Cardiac muscle cell (in vitro differentiated cells and primary cell): ENCODE measurements at regions not wholly inside any gene's neighbourhood (a gene's known extent, or its start where the extent isn't known, plus 50 kb on each side); places are given as distances from the start of the nearest gene placed in this dataset.

Experiments used
- DNase-seq, 2 donors: peaks; one replicate each; pipeline versions ENCODE4 v3.0.0 to v3.0.0-alpha.2; 2010 to 2017; ENCODE audit warnings: low read depth in 1 of 2, low spot score in 1 of 2
- H3K27ac ChIP-seq: fragments of 200-600 bp; sonication (generic); 2 replicates; pipeline ENCODE4 v1.5.1; 2016
- H3K27me3 ChIP-seq: fragments of 200-600 bp; sonication (generic); 2 replicates; pipeline ENCODE4 v1.6.0; 2016; ENCODE audit warnings: control low read depth
- H3K36me3 ChIP-seq: fragments of 200-600 bp; sonication (generic); 2 replicates; pipeline ENCODE4 v1.5.1; 2016; ENCODE audit warnings: control low read depth
- H3K4me1 ChIP-seq: fragments of 200-600 bp; sonication (generic); 2 replicates; pipeline ENCODE4 v1.8.1; 2017; ENCODE audit warnings: low read depth, mild to moderate bottlenecking, mixed run types
- H3K4me3 ChIP-seq: fragments of 200-600 bp; sonication (generic); 2 replicates; pipeline ENCODE4 v1.5.1; 2016; ENCODE audit warnings: mild to moderate bottlenecking
- H3K9me3 ChIP-seq: fragments of 200-600 bp; sonication (generic); 2 replicates; pipeline ENCODE4 v1.5.1; 2017; ENCODE audit warnings: low read depth, mild to moderate bottlenecking, control low read depth
- TF ChIP-seq, protein P1 (sequence below): IDR thresholded peaks from 2 replicates; pipeline ENCODE4 v1.5.1; 2012; ENCODE audit warnings: low read depth, mild to moderate bottlenecking, low read length

DNA sequence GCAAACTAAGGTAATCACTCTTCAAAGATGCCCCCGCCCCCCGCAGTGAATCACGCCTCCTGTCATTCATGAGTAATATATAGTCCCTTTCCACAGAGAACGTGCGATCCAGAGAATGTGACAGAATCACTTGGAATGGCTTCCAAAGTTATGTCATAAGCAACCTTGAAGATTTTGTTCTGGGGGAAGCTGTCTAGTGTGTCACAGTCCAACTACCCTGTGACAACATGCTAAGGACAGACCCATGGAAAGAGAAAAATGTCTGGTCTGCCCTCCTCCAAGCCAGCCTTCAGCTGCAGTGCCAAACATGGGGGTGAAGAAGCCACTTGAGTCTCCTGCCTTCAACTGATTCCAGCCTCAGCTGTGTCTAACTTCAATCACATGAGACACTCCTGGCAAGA is 259.1 kb downstream of the SS18 start:
- Histone ChIP-seq H3K27ac (no peak overlapping the region), H3K4me1 (peaks cover 13% of the 10 kb centered on the region), H3K27me3 (no peaks in the 10 kb centered on the region), H3K4me3 (no peak overlapping the region), H3K9me3 (no peaks in the 10 kb centered on the region), H3K36me3 (no peaks in the 10 kb centered on the region)
- DNase-seq = no peak
- TF ChIP-seq, protein P1, sequence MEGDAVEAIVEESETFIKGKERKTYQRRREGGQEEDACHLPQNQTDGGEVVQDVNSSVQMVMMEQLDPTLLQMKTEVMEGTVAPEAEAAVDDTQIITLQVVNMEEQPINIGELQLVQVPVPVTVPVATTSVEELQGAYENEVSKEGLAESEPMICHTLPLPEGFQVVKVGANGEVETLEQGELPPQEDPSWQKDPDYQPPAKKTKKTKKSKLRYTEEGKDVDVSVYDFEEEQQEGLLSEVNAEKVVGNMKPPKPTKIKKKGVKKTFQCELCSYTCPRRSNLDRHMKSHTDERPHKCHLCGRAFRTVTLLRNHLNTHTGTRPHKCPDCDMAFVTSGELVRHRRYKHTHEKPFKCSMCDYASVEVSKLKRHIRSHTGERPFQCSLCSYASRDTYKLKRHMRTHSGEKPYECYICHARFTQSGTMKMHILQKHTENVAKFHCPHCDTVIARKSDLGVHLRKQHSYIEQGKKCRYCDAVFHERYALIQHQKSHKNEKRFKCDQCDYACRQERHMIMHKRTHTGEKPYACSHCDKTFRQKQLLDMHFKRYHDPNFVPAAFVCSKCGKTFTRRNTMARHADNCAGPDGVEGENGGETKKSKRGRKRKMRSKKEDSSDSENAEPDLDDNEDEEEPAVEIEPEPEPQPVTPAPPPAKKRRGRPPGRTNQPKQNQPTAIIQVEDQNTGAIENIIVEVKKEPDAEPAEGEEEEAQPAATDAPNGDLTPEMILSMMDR = no peak

DNA sequence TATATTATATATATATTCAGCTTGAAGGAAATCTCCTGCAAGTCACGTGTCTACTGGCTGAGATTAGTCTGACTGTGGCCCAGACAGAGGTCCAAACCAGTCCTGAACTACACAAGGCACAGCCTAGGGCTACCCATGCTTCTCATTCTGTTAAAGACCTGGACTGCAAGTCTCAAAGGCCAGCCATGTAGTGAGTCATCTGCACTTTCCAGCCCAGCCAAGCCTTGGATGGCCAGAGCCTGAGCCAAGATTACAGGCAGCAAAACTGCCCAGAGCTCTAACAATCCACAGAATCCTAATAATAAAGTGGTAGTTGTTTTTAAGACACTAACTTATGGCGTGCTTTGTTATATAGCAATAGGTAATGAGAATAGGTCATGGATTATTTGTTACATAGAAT is 259.6 kb downstream of the SS18 start:
- peak in 1 of 2 donors; percentile 80 for DNase-seq
- Histone ChIP-seq H3K4me3 (no peak overlapping the region), H3K4me1 (peaks cover 18% of the 10 kb centered on the region), H3K27me3 (no peaks in the 10 kb centered on the region), H3K9me3 (no peaks in the 10 kb centered on the region), H3K27ac (no peak overlapping the region), H3K36me3 (no peaks in the 10 kb centered on the region)
- TF ChIP-seq, protein P1 = no peak

DNA sequence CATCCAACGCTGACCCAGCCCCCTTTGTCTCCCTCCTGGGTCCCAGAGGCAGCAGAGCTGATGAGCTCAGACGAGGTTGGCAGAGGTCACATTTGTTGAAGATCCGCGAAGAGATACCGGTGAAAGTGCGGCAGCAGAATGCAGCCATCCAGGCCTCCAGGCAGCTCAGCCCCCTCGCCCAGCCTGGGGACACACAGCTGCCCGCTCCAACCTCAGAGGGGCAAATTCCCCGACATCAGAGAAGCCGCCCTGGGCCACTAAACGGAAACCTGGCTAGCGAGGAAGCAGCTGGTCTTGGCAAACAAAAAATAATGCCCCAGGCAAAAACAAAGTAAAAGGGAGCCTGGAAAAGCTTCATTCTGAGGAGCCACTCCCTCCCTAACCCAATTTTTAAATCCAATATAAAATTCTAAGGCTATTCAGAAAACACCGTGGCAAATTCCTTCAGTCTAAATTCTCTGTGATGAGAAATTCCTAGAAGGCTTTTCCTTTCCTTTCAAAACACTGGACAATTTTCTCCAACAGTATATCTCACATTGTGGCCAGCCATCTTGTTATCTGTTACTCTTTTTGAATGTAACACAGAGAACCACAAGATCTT is 262.4 kb downstream of the SS18 start:
- DNase-seq = peak in 1 of 2 donors; percentile 59
- peaks cover 27% of the 10 kb centered on the region for H3K4me1 ChIP-seq
- TF ChIP-seq, protein P1 = no peak
- no peaks in the 10 kb centered on the region for H3K9me3 ChIP-seq
- H3K36me3 ChIP-seq = no peaks in the 10 kb centered on the region
- H3K27ac ChIP-seq = no peak overlapping the region
- no peak overlapping the region for H3K4me3 ChIP-seq
- no peaks in the 10 kb centered on the region for H3K27me3 ChIP-seq

DNA sequence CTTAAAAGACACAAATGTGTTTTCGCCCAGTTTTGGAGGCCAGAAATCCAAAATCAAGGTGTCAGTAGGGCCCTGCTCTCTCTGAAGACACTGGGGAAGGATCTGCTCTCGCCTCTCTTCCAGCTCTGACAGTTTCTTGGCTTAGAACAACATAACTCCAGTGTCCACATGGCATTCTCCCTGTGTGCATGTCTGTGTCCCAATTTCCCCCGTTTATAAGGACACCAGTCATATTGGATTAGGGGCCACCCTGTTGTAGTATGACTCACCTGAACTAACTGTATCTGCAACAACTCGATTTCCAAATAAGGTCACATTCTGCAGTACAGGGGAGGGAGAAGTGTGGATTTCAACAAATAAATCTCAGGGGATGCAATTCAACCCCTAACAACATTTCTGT is 263.2 kb downstream of the SS18 start:
- Histone ChIP-seq H3K27ac (no peak overlapping the region), H3K9me3 (no peaks in the 10 kb centered on the region), H3K27me3 (no peaks in the 10 kb centered on the region)

DNA sequence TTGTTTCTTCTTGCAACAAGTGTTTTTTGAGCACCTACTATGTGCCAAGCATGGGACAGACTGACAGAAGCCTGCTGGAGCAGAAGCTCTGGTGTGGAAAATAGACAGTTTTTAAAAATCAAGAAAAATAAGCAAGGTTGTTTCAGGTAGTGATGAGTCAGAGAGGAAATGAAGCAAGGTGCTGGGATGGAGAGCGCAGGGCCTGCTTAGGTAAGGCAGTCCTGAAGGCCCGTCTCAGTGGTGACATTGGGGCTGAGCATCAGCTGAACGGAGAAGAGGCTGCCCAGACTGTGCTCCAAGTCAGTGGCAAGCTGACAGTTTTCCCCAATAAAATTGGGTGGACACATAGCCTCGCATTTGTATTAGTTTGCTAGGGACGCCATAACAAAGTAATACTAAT is 263.6 kb downstream of the SS18 start:
- H3K27me3 ChIP-seq = no peaks in the 10 kb centered on the region
- no peaks in the 10 kb centered on the region for H3K9me3 ChIP-seq
- TF ChIP-seq, protein P1 = no peak
- no peaks in the 10 kb centered on the region for H3K36me3 ChIP-seq
- H3K4me3 ChIP-seq = no peak overlapping the region
- H3K27ac ChIP-seq = no peak overlapping the region
- DNase-seq = no peak
- peaks cover 27% of the 10 kb centered on the region for H3K4me1 ChIP-seq

More for the DNA sequence above, 263.2 kb downstream of the SS18 start:
- DNase-seq = no peak
- TF ChIP-seq, protein P1 = no peak
- H3K4me1 ChIP-seq = peaks cover 27% of the 10 kb centered on the region
- H3K4me3 ChIP-seq = no peak overlapping the region
- H3K36me3 ChIP-seq = no peaks in the 10 kb centered on the region
